GM12878 (cell line): ENCODE measurements at regions not wholly inside any gene's neighbourhood (a gene's known extent, or its start where the extent isn't known, plus 50 kb on each side); places are given as distances from the start of the nearest gene placed in this dataset.

ENCODE experiments used
- ATAC-seq: fragments of 200-7000 bp; cut with Tn5 transposase; 3 replicates; pipeline ENCODE4 v1.9.1; 2020; ENCODE audit warnings: mild to moderate bottlenecking, moderate library complexity
- BruUV-seq: library from RNA; stranded (reverse); fragments of 400-500 nt; replicated peaks from 2 replicates; lab custom pipeline; 2021; lab: Mats Ljungman, UMichigan
- CTCF ChIA-PET: fragments of 300-600 bp; sonication (Branson Sonifier 250); formaldehyde crosslinking; extraction: SDS; loops from one replicate; lab custom pipeline; 2021; ENCODE audit warnings: inconsistent platforms; lab: Yijun Ruan, JAX
- POLR2A ChIA-PET: fragments of 350-600 bp; formaldehyde crosslinking; extraction: SDS; loops from one replicate; lab custom pipeline; 2021; ENCODE audit warnings: inconsistent platforms; lab: Charles Lee
- RAD21 ChIA-PET: fragments of 300-600 bp; sonication (Branson Sonifier 250); formaldehyde crosslinking; loops from one replicate; lab custom pipeline; 2023; ENCODE audit warnings: antibody characterized with exemption; ENCODE audit not compliant: unreplicated experiment; lab: Charles Lee
- SMC1A ChIA-PET: fragments of 300-600 bp; sonication (Branson Sonifier 250); formaldehyde crosslinking; loops from one replicate; lab custom pipeline; 2023; ENCODE audit not compliant: unreplicated experiment, uncharacterized antibody; lab: Charles Lee
- DNase-seq: peaks from one replicate; pipeline ENCODE4 v3.0.0-alpha.2; 2011; ENCODE audit warnings: low read depth, low spot score
- FAIRE-seq: peaks from 3 replicates; lab custom pipeline; 2011; peaks lifted over from hg19 to GRCh38; lab: Jason Lieb, UNC
- H2AFZ ChIP-seq: 2 replicates; pipeline ENCODE4 v1.6.0; 2011; ENCODE audit warnings: low read depth, low read length, control low read depth; ENCODE audit not compliant: control insufficient read depth
- H3K27ac ChIP-seq: 2 replicates; pipeline ENCODE4 v1.5.1; 2011; ENCODE audit warnings: control low read depth; ENCODE audit not compliant: control insufficient read depth, insufficient read depth
- H3K27me3 ChIP-seq, 2 experiments: replicated peaks in 1 of 2; 2 replicates each; pipeline versions ENCODE4 v1.6.0 to v1.6.1; 2011; ENCODE audit warnings: low read length in 1 of 2; ENCODE audit not compliant: control insufficient read depth in 2 of 2, insufficient read depth in 2 of 2
- H3K36me3 ChIP-seq, 2 experiments: 2 replicates each; pipeline ENCODE4 v1.5.1; 2011; ENCODE audit warnings: low read length in 1 of 2; ENCODE audit not compliant: control insufficient read depth in 2 of 2, insufficient read depth in 2 of 2
- H3K4me1 ChIP-seq: 2 replicates; pipeline ENCODE4 v1.6.1; 2011; ENCODE audit warnings: mild to moderate bottlenecking, low read length, moderate library complexity, mixed read lengths; ENCODE audit not compliant: control insufficient read depth, insufficient read depth
- H3K4me2 ChIP-seq: 2 replicates; pipeline ENCODE4 v1.6.0; 2011; ENCODE audit warnings: control low read depth; ENCODE audit not compliant: control insufficient read depth, insufficient read depth
- H3K4me3 ChIP-seq: fragments of 200-600 bp; sonication (generic); 2 replicates; pipeline ENCODE4 v1.5.1; 2016
- H3K79me2 ChIP-seq: 2 replicates; pipeline ENCODE4 v1.6.0; 2011; ENCODE audit warnings: low read length; ENCODE audit not compliant: control insufficient read depth, insufficient read depth
- H3K9ac ChIP-seq: 2 replicates; pipeline ENCODE4 v1.8.0; 2011; ENCODE audit warnings: low read length, control low read depth, mixed read lengths; ENCODE audit not compliant: control insufficient read depth, insufficient read depth
- H3K9me3 ChIP-seq: replicated peaks from 3 replicates; pipeline ENCODE4 v1.5.1; 2011; ENCODE audit warnings: mild to moderate bottlenecking, low read length; ENCODE audit not compliant: control insufficient read depth, insufficient read depth
- H4K20me1 ChIP-seq: 2 replicates; pipeline ENCODE4 v1.6.0; 2011; ENCODE audit not compliant: control insufficient read depth, insufficient read depth
- CHD2 ChIP-seq: IDR thresholded peaks from 2 replicates; pipeline ENCODE4 v1.6.1; 2011; ENCODE audit warnings: low read depth, low read length, improper control_type of control experiment, borderline replicate concordance
- EED ChIP-seq: sonication (generic); IDR thresholded peaks from 2 replicates; pipeline ENCODE4 v1.6.1; 2016; ENCODE audit warnings: antibody characterized with exemption, low read depth
- EGR1 ChIP-seq, 2 experiments: IDR thresholded peaks; 1 replicate in 1 of 2; 2 replicates in 1 of 2; pipeline ENCODE4 v1.6.1; 2011 to 2012; ENCODE audit warnings: low read depth in 2 of 2, low read length in 2 of 2, borderline replicate concordance in 1 of 2, mild to moderate bottlenecking in 1 of 2, moderate library complexity in 1 of 2
- FOXK2 ChIP-seq: fragments of 450-650 bp; IDR thresholded peaks from 2 replicates; pipeline ENCODE4 v1.6.1; 2017; ENCODE audit warnings: mild to moderate bottlenecking, moderate library complexity
- POLR2AphosphoS5 ChIP-seq: IDR thresholded peaks from 2 replicates; pipeline ENCODE4 v1.6.1; 2011; ENCODE audit warnings: mild to moderate bottlenecking, low read length, inconsistent platforms
- RELA ChIP-seq: fragments of 450-650 bp; IDR thresholded peaks from 2 replicates; pipeline ENCODE4 v1.8.0; 2014; ENCODE audit warnings: borderline replicate concordance; ENCODE audit not compliant: partially characterized antibody
- TAF1 ChIP-seq: IDR thresholded peaks from 2 replicates; pipeline ENCODE4 v1.6.1; 2011; ENCODE audit warnings: mild to moderate bottlenecking, low read depth, low read length, borderline replicate concordance
- WGBS: methylation state at CpG from one replicate; pipeline ENCODE4 v1.1.6; 2016; ENCODE audit warnings: low lambda C conversion rate; ENCODE audit not compliant: insufficient replicate concordance, insufficient coverage; ENCODE audit errors: missing lambda C conversion rate; 5-methylcytosine and 5-hydroxymethylcytosine counted together
- in situ Hi-C: fragments of 300-500 bp; cut with MboI; formaldehyde crosslinking; loops from 9 replicates; pipeline ENCODE4 v1.14.3; 2018; ENCODE audit warnings: mixed read lengths
- intact Hi-C: fragments of 100-400 bp; cut with micrococcal nuclease; formaldehyde crosslinking; loops from one replicate; pipeline ENCODE4 v1.14.2; 2022; ENCODE audit not compliant: unreplicated experiment
- TF ChIP-seq, protein P1 (sequence below): fragments of 450-650 bp; IDR thresholded peaks from 2 replicates; pipeline ENCODE4 v1.6.1; 2017; ENCODE audit warnings: low read depth, mild to moderate bottlenecking, moderate library complexity
- TF ChIP-seq, protein P2 (sequence below): fragments of 450-650 bp; formaldehyde crosslinking; IDR thresholded peaks from 2 replicates; pipeline ENCODE4 v1.4.0; 2020; ENCODE audit warnings: mild to moderate bottlenecking, moderate library complexity

DNA sequence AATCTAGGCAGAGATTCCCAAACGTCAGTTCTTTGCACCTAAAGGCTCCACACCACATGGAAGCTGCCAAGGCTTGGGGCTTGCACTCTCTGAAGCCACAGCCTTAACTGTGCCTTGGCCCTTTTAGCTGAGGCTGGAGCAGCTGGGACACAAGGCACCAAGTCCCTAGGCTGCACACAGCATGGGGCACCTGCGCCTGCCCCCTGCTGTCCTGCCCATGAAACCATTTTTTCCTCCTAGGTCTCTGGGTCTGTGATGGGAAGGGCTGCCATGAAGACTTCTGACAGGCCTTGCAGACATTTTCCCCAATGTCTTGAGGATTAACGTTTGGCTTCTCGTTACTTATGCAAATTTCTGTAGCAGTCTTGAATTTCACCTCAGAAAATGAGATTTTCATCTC is 241.5 kb downstream of the OSR1 start:
- RAD21 ChIA-PET, result no interaction called here
- no peaks in the 10 kb centered on the region for H4K20me1 ChIP-seq
- H3K9me3 ChIP-seq, result no peaks in the 10 kb centered on the region
- in situ Hi-C loops, result no loop called here
- WGBS, result 2% methylated on average over 4 of the region's 4 CpGs
- POLR2A ChIA-PET, result no interaction called here
- SMC1A ChIA-PET, result interaction anchor here (1.1 kb wide), 1 partner anchor 8 kb away, joined by 3 read pairs; no protein-coding TSS in a partner anchor
- H3K4me2 ChIP-seq, result no peak overlapping the region
- no peaks in the 10 kb centered on the region for H3K79me2 ChIP-seq
- no TSS peak for BruUV-seq
- H3K27ac ChIP-seq, result no peak overlapping the region
- H2AFZ ChIP-seq, result no peak overlapping the region
- no peak for DNase-seq
- ATAC-seq, result no peak
- FAIRE-seq, result no peak
- H3K9ac ChIP-seq, result no peak overlapping the region
- CTCF ChIA-PET, result no interaction called here
- TF ChIP-seq RELA, result no peak
- no peak for TF ChIP-seq CHD2
- H3K4me3 ChIP-seq, result no peak overlapping the region
- intact Hi-C loops, result no loop called here
- H3K4me1 ChIP-seq, result no peaks in the 10 kb centered on the region
- H3K27me3 ChIP-seq, result no peaks in the 10 kb centered on the region
- no peaks in the 10 kb centered on the region for H3K36me3 ChIP-seq

DNA sequence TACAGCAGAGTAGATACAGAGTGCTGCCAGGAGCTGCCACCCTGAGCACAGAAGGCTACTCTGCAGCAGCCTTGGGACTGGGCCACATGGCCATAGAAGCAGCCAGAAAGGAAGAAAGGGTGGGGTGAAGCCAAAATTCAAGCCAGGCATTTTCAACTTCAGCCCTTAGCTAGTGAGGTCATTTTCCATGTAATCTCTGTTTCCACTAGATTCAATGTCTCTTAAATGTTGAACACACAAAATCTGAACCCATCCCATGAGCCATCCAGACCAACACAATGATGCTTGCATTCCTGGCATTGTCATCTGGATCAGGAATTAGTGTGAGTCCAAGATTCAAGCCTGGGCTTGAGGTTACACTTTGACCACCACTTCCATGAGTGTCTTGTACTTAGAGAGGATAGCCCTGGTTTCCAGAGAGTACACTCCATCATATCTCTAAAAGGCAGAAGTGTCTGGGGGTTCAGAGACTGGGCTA is 243.6 kb downstream of the OSR1 start:
- in situ Hi-C loops (no loop called here), intact Hi-C loops (no loop called here)
- no peak overlapping the region for H3K27ac ChIP-seq
- POLR2A ChIA-PET, result no interaction called here
- RAD21 ChIA-PET, result no interaction called here
- no peaks in the 10 kb centered on the region for H3K79me2 ChIP-seq
- no peaks in the 10 kb centered on the region for H4K20me1 ChIP-seq
- H3K9me3 ChIP-seq, result no peaks in the 10 kb centered on the region
- H3K36me3 ChIP-seq, result no peaks in the 10 kb centered on the region
- FAIRE-seq, result no peak
- H3K4me1 ChIP-seq, result no peaks in the 10 kb centered on the region
- no peaks in the 10 kb centered on the region for H3K27me3 ChIP-seq
- H3K4me3 ChIP-seq, result no peak overlapping the region
- CTCF ChIA-PET, result no interaction called here
- no peak for ATAC-seq
- no peak for DNase-seq
- SMC1A ChIA-PET, result no interaction called here
- H3K9ac ChIP-seq, result no peak overlapping the region
- H3K4me2 ChIP-seq, result no peak overlapping the region
- BruUV-seq, result no TSS peak
- no peak overlapping the region for H2AFZ ChIP-seq
- TF ChIP-seq EGR1 (IDR thresholded peaks at IDR 0.05; ENCODE audit: borderline replicate concordance in 1 of 2, low read depth in 2 of 2, low read length in 2 of 2), result no peak
- TF ChIP-seq TAF1, result no peak
- TF ChIP-seq POLR2AphosphoS5, result no peak
- TF ChIP-seq, protein P1, sequence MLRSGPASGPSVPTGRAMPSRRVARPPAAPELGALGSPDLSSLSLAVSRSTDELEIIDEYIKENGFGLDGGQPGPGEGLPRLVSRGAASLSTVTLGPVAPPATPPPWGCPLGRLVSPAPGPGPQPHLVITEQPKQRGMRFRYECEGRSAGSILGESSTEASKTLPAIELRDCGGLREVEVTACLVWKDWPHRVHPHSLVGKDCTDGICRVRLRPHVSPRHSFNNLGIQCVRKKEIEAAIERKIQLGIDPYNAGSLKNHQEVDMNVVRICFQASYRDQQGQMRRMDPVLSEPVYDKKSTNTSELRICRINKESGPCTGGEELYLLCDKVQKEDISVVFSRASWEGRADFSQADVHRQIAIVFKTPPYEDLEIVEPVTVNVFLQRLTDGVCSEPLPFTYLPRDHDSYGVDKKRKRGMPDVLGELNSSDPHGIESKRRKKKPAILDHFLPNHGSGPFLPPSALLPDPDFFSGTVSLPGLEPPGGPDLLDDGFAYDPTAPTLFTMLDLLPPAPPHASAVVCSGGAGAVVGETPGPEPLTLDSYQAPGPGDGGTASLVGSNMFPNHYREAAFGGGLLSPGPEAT, result no peak
- no peak for TF ChIP-seq FOXK2
- TF ChIP-seq EED, result no peak
- TF ChIP-seq, protein P2, sequence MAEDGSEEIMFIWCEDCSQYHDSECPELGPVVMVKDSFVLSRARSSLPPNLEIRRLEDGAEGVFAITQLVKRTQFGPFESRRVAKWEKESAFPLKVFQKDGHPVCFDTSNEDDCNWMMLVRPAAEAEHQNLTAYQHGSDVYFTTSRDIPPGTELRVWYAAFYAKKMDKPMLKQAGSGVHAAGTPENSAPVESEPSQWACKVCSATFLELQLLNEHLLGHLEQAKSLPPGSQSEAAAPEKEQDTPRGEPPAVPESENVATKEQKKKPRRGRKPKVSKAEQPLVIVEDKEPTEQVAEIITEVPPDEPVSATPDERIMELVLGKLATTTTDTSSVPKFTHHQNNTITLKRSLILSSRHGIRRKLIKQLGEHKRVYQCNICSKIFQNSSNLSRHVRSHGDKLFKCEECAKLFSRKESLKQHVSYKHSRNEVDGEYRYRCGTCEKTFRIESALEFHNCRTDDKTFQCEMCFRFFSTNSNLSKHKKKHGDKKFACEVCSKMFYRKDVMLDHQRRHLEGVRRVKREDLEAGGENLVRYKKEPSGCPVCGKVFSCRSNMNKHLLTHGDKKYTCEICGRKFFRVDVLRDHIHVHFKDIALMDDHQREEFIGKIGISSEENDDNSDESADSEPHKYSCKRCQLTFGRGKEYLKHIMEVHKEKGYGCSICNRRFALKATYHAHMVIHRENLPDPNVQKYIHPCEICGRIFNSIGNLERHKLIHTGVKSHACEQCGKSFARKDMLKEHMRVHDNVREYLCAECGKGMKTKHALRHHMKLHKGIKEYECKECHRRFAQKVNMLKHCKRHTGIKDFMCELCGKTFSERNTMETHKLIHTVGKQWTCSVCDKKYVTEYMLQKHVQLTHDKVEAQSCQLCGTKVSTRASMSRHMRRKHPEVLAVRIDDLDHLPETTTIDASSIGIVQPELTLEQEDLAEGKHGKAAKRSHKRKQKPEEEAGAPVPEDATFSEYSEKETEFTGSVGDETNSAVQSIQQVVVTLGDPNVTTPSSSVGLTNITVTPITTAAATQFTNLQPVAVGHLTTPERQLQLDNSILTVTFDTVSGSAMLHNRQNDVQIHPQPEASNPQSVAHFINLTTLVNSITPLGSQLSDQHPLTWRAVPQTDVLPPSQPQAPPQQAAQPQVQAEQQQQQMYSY, result no peak
